Esophagus (tissue), 2 donors: ENCODE measurements at regions not wholly inside any gene's neighbourhood (a gene's known extent, or its start where the extent isn't known, plus 50 kb on each side); places are given as distances from the start of the nearest gene placed in this dataset.
"Not testable (repeated sequence)": the region's sequence is repeated elsewhere in the genome, so short reads cannot be mapped to it uniquely, and the experiment has no call there.

ENCODE experiments used
- H3K27ac ChIP-seq, 2 donors: one replicate each; pipeline ENCODE4 v1.5.1; 2013; ENCODE audit warnings: low read depth in 2 of 2, mild to moderate bottlenecking in 2 of 2, inconsistent platforms in 1 of 2, low read length in 1 of 2, moderate library complexity in 1 of 2
- H3K27me3 ChIP-seq, 2 donors: one replicate each; pipeline ENCODE4 v1.6.1; 2013; ENCODE audit warnings: low read length in 2 of 2, control low read depth in 1 of 2, mild to moderate bottlenecking in 1 of 2; ENCODE audit not compliant: insufficient read depth in 2 of 2, control insufficient read depth in 1 of 2
- H3K36me3 ChIP-seq, 2 donors: one replicate each; pipeline ENCODE4 v1.6.1; 2013; ENCODE audit warnings: low read length in 1 of 2; ENCODE audit not compliant: control insufficient read depth in 2 of 2, insufficient read depth in 2 of 2
- H3K4me1 ChIP-seq, 2 donors: one replicate each; pipeline ENCODE4 v1.6.1; 2013; ENCODE audit warnings: low read length in 1 of 2; ENCODE audit not compliant: control insufficient read depth in 2 of 2, insufficient read depth in 2 of 2
- H3K4me3 ChIP-seq, 2 donors: one replicate each; pipeline ENCODE4 v1.5.1; 2013; ENCODE audit warnings: low read length in 2 of 2, mild to moderate bottlenecking in 2 of 2, low read depth in 1 of 2, moderate library complexity in 1 of 2
- H3K9me3 ChIP-seq, 2 donors: one replicate each; pipeline ENCODE4 v1.6.1; 2013; ENCODE audit warnings: mild to moderate bottlenecking in 2 of 2, low read depth in 1 of 2, low read length in 1 of 2, moderate library complexity in 1 of 2; ENCODE audit not compliant: control insufficient read depth in 2 of 2, insufficient read depth in 1 of 2
- WGBS, 2 donors: extraction: QIAGEN DNeasy Blood & Tissue Kit; methylation state at CpG; one replicate each; pipeline ENCODE4 v1.1.7; 2013; 5-methylcytosine and 5-hydroxymethylcytosine counted together
- donor health status: healthy with polysubstance abuse.
- donor health status: Bipolar disorder and iron deficiency.

- H3K4me3 ChIP-seq = no peak overlapping the region
- H3K36me3 ChIP-seq = no peaks in the 10 kb centered on the region
- no peaks in the 10 kb centered on the region for H3K9me3 ChIP-seq
- H3K27me3 ChIP-seq = no peaks in the 10 kb centered on the region
- no peak overlapping the region for H3K27ac ChIP-seq
- H3K4me1 ChIP-seq = no peaks in the 10 kb centered on the region
These were observed 1248.8 kb downstream of the UQCRFS1 start for GRCh38 chr19:27964185-27964584.

DNA sequence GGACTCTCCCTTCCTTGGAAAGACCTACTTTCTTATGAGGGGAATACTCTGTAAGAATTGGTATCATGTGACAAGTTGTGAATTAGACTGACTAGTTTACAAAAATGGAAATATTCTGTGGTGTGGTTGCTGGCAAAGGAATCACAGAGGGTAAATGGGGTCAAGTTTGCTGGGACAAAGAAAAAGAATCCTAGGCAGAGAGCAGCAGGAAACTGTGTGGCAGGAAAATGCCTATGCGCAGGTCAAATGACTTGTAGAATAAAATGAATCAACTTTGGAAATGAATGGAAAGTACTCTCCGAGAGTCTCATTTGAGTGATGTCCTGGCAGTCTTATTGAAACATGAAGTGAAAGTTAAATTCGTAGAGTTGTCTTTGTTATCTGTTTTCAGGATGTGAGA lies 1250.7 kb downstream of the UQCRFS1 start:
- H3K9me3 ChIP-seq = no peaks in the 10 kb centered on the region
- H3K27ac ChIP-seq = no peak overlapping the region
- WGBS, 2 donors = 35 to 48% methylated on average over 3 of the region's 3 CpGs
- H3K36me3 ChIP-seq = no peaks in the 10 kb centered on the region
- no peaks in the 10 kb centered on the region for H3K4me1 ChIP-seq
- H3K4me3 ChIP-seq = no peak overlapping the region
- H3K27me3 ChIP-seq = no peaks in the 10 kb centered on the region

GRCh38 chr19:27955485-27956480 lies 1257.2 kb downstream of the UQCRFS1 start:
- Histone ChIP-seq H3K27ac (no peak overlapping the region), H3K4me1 (no peaks in the 10 kb centered on the region), H3K4me3 (no peak overlapping the region), H3K36me3 (no peaks in the 10 kb centered on the region), H3K27me3 (no peaks in the 10 kb centered on the region), H3K9me3 (no peaks in the 10 kb centered on the region)
- WGBS, 2 donors = 44 to 55% methylated on average over 9 of the region's 9 CpGs

DNA sequence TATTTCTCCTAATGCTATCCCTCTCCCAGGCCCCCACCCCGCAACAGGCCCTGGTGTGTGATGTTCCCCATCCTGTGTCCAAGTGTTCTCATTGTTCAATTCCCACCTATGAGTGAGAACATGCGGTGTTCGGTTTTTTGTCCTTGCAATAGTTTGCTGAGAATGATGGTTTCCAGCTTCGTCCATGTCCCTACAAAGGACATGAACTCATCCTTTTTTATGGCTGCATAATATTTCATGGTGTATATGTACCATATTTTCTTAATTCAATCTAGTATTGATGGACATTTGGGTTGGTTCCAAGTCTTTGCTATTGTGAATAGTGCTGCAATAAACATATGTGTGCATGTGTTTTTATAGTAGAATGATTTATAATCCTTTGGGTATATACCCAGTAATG lies 1270.3 kb downstream of the UQCRFS1 start:
- not testable (repeated sequence) for H3K4me1 ChIP-seq, H3K4me3 ChIP-seq, H3K27ac ChIP-seq, H3K9me3 ChIP-seq, H3K27me3 ChIP-seq, H3K36me3 ChIP-seq
- 61 to 64% methylated on average over 4 of the region's 4 CpGs for WGBS, 2 donors

- Histone ChIP-seq H3K36me3 (no peaks in the 10 kb centered on the region), H3K9me3 (peaks cover 2 to 7% of the 10 kb centered on the region in 2 donors), H3K4me1 (no peaks in the 10 kb centered on the region), H3K4me3 (no peak overlapping the region), H3K27me3 (no peaks in the 10 kb centered on the region), H3K27ac (no peak overlapping the region)
- whole genome bisulfite sequencing, 2 donors = 59 to 80% methylated on average over 1 of the region's 1 CpG
These were observed 1276.8 kb downstream of the UQCRFS1 start for GRCh38 chr19:27936139-27936538.

GRCh38 chr19:27935669-27936068 lies 1277.3 kb downstream of the UQCRFS1 start:
- Histone ChIP-seq H3K4me3 (no peak overlapping the region), H3K4me1 (no peaks in the 10 kb centered on the region), H3K9me3 (peaks cover 2 to 7% of the 10 kb centered on the region in 2 donors), H3K27ac (no peak overlapping the region), H3K36me3 (no peaks in the 10 kb centered on the region), H3K27me3 (no peaks in the 10 kb centered on the region)

DNA sequence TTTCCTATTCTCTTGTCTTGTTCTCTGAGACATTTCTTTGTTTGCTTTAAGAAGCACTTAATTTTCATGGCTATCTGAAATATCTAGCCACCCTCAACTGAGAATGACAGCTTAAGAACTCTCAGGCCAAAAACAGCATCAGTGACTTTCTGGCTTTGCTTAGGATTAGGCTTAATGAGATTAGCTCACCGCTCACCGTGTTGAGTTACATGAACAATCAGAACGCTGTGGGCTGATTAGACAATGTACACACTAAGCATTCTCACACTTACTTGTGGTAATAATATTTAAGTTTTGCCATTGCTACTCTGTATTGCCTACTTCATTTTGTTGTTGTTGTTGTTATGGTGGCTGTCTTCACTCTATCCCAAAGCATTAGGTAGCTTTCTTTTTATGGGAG lies 1283.6 kb downstream of the UQCRFS1 start:
- no peak overlapping the region for H3K4me3 ChIP-seq
- no peak overlapping the region for H3K27ac ChIP-seq
- no peaks in the 10 kb centered on the region for H3K4me1 ChIP-seq
- H3K9me3 ChIP-seq = peaks cover 0 to 2% of the 10 kb centered on the region in 2 donors
- H3K36me3 ChIP-seq = no peaks in the 10 kb centered on the region
- no peaks in the 10 kb centered on the region for H3K27me3 ChIP-seq
- 49 to 69% methylated on average over 3 of the region's 3 CpGs for WGBS, 2 donors

GRCh38 chr19:27925202-27925601 lies 1287.7 kb downstream of the UQCRFS1 start:
- Histone ChIP-seq H3K27ac (no peak overlapping the region), H3K27me3 (no peaks in the 10 kb centered on the region), H3K9me3 (peaks cover 2 to 4% of the 10 kb centered on the region in 2 donors), H3K4me3 (no peak overlapping the region), H3K36me3 (no peaks in the 10 kb centered on the region), H3K4me1 (no peaks in the 10 kb centered on the region)
- 69 to 73% methylated on average over 2 of the region's 2 CpGs for whole genome bisulfite sequencing, 2 donors

DNA sequence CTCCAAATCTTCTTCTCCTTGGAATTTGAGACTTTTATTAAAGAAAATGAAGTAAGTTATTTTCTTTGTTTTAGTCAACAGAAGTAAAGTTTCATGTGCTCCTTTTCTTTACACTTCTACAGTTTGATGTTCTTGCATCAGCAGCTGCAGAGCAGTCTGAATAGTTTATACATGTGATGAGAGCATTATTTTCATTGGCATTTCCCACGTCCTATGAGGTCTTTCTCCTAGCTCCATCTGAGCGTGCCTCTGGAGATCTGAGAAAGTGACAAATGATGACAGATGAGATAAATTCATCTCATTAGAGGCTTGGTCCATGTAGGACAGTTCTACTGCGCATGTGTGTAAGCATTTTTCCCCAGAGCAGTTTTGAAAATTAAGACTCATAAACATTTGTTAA lies 1290.0 kb downstream of the UQCRFS1 start:
- Histone ChIP-seq H3K36me3 (no peaks in the 10 kb centered on the region), H3K4me3 (no peak overlapping the region), H3K4me1 (no peaks in the 10 kb centered on the region), H3K27me3 (no peaks in the 10 kb centered on the region), H3K9me3 (peaks cover 4 to 6% of the 10 kb centered on the region in 2 donors), H3K27ac (no peak overlapping the region)
- WGBS, 2 donors = 42 to 67% methylated on average over 3 of the region's 3 CpGs

DNA sequence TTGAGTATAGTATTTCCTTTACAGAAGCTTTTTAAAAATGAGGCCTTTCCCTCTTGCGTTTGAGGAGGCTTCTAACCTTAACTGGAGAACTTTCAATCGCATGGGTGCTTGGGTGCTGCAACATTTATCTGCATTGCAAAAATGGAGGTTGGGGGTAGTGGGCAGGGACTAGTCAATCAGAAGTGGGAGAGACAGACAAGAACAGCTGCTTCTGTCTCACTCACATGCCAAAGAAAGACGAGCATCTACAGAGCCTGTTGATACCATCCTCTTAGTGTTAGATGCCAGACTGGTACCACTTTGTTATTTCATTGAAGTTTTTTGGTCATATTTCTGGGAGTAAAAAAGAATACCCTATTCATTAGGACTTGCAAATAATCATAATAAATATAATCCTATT lies 1292.2 kb downstream of the UQCRFS1 start:
- Histone ChIP-seq H3K27me3 (no peaks in the 10 kb centered on the region), H3K27ac (no peak overlapping the region), H3K4me1 (no peaks in the 10 kb centered on the region), H3K36me3 (no peaks in the 10 kb centered on the region), H3K4me3 (no peak overlapping the region), H3K9me3 (peaks cover 4% of the 10 kb centered on the region in 2 donors)
- 51 to 72% methylated on average over 3 of the region's 3 CpGs for WGBS, 2 donors
